Liver (tissue), 7 donors: ENCODE measurements at regions not wholly inside any gene's neighbourhood (a gene's known extent, or its start where the extent isn't known, plus 50 kb on each side); places are given as distances from the start of the nearest gene placed in this dataset.

Experiments used
- DNase-seq: peaks from one replicate; pipeline ENCODE4 v3.0.0-alpha.2; 2017; ENCODE audit warnings: low spot score
- H3K27ac ChIP-seq, 2 donors: one replicate each; pipeline ENCODE4 v1.7.0; 2013; ENCODE audit warnings: inconsistent platforms in 2 of 2, low read length in 2 of 2, control low read depth in 1 of 2, low read depth in 1 of 2, mild to moderate bottlenecking in 1 of 2
- H3K27me3 ChIP-seq, 4 donors: one replicate each; pipeline versions ENCODE4 v1.6.1 to v1.7.0; 2013; ENCODE audit warnings: low read length in 3 of 4, inconsistent platforms in 1 of 4, mild to moderate bottlenecking in 1 of 4, moderate library complexity in 1 of 4; ENCODE audit not compliant: control insufficient read depth in 4 of 4, insufficient read depth in 4 of 4
- H3K36me3 ChIP-seq, 4 donors: one replicate each; pipeline versions ENCODE4 v1.6.1 to v1.7.0; 2013; ENCODE audit warnings: low read length in 3 of 4, mild to moderate bottlenecking in 3 of 4, low read depth in 1 of 4, moderate library complexity in 1 of 4; ENCODE audit not compliant: control insufficient read depth in 4 of 4, insufficient read depth in 3 of 4
- H3K4me1 ChIP-seq, 4 donors: one replicate each; pipeline versions ENCODE4 v1.6.1 to v1.7.0; 2013; ENCODE audit warnings: low read length in 3 of 4, mild to moderate bottlenecking in 3 of 4, moderate library complexity in 1 of 4; ENCODE audit not compliant: control insufficient read depth in 4 of 4, insufficient read depth in 4 of 4
- H3K4me3 ChIP-seq, 3 donors: one replicate each; pipeline versions ENCODE4 v1.6.1 to v1.7.0; 2013; ENCODE audit warnings: low read length in 3 of 3, control low read depth in 1 of 3, low read depth in 1 of 3, mild to moderate bottlenecking in 1 of 3
- H3K9ac ChIP-seq, 2 donors: one replicate each; pipeline ENCODE4 v1.7.0; 2013; ENCODE audit warnings: low read length in 2 of 2, mild to moderate bottlenecking in 2 of 2, moderate library complexity in 2 of 2, control low read depth in 1 of 2, low read depth in 1 of 2
- H3K9me3 ChIP-seq, 4 donors: one replicate each; pipeline versions ENCODE4 v1.6.1 to v1.7.0; 2013; ENCODE audit warnings: low read length in 3 of 4; ENCODE audit not compliant: control insufficient read depth in 4 of 4
- EGR1 ChIP-seq, 2 donors: IDR thresholded peaks; 2 replicates each; pipeline ENCODE4 v1.6.1; 2016 to 2018; ENCODE audit warnings: antibody characterized with exemption in 2 of 2, low read depth in 2 of 2
- FOXA1 ChIP-seq: IDR thresholded peaks from 2 replicates; pipeline ENCODE4 v1.6.1; 2016; ENCODE audit warnings: antibody characterized with exemption
- FOXA2 ChIP-seq: IDR thresholded peaks from 2 replicates; pipeline ENCODE4 v1.6.1; 2016; ENCODE audit warnings: antibody characterized with exemption
- GABPA ChIP-seq, 2 donors: IDR thresholded peaks in 1 of 2; conservative IDR thresholded peaks in 1 of 2; 2 replicates each; pipeline ENCODE4 v1.6.1; 2016; ENCODE audit warnings: antibody characterized with exemption in 2 of 2, mild to moderate bottlenecking in 1 of 2, moderate library complexity in 1 of 2
- HNF4A ChIP-seq, 2 donors: conservative IDR thresholded peaks; 2 replicates each; pipeline ENCODE4 v1.6.1; 2016; ENCODE audit warnings: antibody characterized with exemption in 2 of 2, mild to moderate bottlenecking in 2 of 2
- HNF4G ChIP-seq: IDR thresholded peaks from 2 replicates; pipeline ENCODE4 v1.6.1; 2016; ENCODE audit warnings: antibody characterized with exemption
- JUND ChIP-seq, 2 donors: IDR thresholded peaks; 2 replicates each; pipeline ENCODE4 v1.6.1; 2016; ENCODE audit warnings: antibody characterized with exemption in 2 of 2
- NR2F2 ChIP-seq: IDR thresholded peaks from 2 replicates; pipeline ENCODE4 v1.6.1; 2016; ENCODE audit warnings: antibody characterized with exemption
- RAD21 ChIP-seq, 2 donors: IDR thresholded peaks; 2 replicates each; pipeline ENCODE4 v1.6.1; 2016; ENCODE audit warnings: antibody characterized with exemption in 2 of 2, mild to moderate bottlenecking in 2 of 2
- RXRA ChIP-seq, 2 donors: IDR thresholded peaks; 2 replicates each; pipeline ENCODE4 v1.6.1; 2017 to 2018; ENCODE audit warnings: antibody characterized with exemption in 2 of 2, mild to moderate bottlenecking in 1 of 2
- SP1 ChIP-seq: IDR thresholded peaks from 2 replicates; pipeline ENCODE4 v1.6.1; 2018; ENCODE audit warnings: antibody characterized with exemption, mild to moderate bottlenecking
- TAF1 ChIP-seq: conservative IDR thresholded peaks from 2 replicates; pipeline ENCODE4 v1.6.1; 2016; ENCODE audit warnings: antibody characterized with exemption, mild to moderate bottlenecking
- YY1 ChIP-seq: IDR thresholded peaks from 2 replicates; pipeline ENCODE4 v1.6.1; 2016; ENCODE audit warnings: antibody characterized with exemption, mild to moderate bottlenecking
- WGBS: extraction: QIAGEN DNeasy Blood & Tissue Kit; methylation state at CpG from one replicate; pipeline ENCODE4 v1.1.7; 2013; 5-methylcytosine and 5-hydroxymethylcytosine counted together
- TF ChIP-seq, protein P1 (sequence below): IDR thresholded peaks from 2 replicates; pipeline ENCODE4 v1.6.1; 2016; ENCODE audit warnings: antibody characterized with exemption
- TF ChIP-seq, protein P2 (sequence below): IDR thresholded peaks from 2 replicates; pipeline ENCODE4 v1.6.1; 2016; ENCODE audit warnings: antibody characterized with exemption, mild to moderate bottlenecking
- TF ChIP-seq, protein P3 (sequence below): IDR thresholded peaks from 2 replicates; pipeline ENCODE4 v1.6.1; 2016; ENCODE audit warnings: antibody characterized with exemption
- TF ChIP-seq, protein P4 (sequence below): IDR thresholded peaks from 2 replicates; pipeline ENCODE4 v1.6.1; 2016; ENCODE audit warnings: antibody characterized with exemption
- donor health status: healthy.
- donor health status: healthy.
- donor health status: healthy.
- donor health status: healthy.

DNA sequence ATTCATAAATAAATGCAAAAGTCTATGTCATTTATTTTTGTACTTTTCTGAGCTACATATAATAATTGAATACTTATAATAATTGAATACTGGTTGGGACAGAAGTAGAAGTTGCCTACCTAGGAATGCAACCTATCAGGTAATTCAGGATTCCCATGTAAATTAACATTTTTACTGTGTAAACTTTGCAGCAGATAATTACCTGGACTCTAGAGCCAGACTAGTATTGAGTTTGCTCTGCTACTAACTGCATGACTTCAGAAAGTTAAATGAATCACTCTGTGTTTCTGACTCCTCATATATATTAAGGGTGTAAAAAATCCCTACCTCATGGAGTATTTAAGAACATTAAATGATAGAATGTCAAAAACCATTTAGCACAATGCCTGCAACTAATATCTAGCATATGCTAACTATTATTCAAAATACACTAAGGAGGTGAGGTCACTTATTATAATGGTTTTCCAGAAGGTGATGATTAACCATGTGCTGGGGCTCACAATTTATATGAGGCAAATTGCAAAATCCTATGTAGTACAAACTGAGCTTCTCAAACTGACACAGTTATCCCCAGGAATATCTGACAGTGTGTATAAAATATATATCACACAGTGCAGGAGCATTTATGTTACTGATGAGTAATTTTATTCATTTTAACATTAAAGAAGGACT lies 138.1 kb upstream of the ANO3 start:
- peaks cover 0 to under 1% (median 0%) of the 10 kb centered on the region in 4 donors for H3K4me1 ChIP-seq
- H3K9ac ChIP-seq: no peak overlapping the region
- no peak overlapping the region for H3K27ac ChIP-seq
- H3K9me3 ChIP-seq: no peaks in the 10 kb centered on the region
- no peak for DNase-seq
- no peak overlapping the region for H3K4me3 ChIP-seq
- no peaks in the 10 kb centered on the region for H3K27me3 ChIP-seq
- H3K36me3 ChIP-seq: no peaks in the 10 kb centered on the region
- TF ChIP-seq SP1: peak; percentile 10
- TF ChIP-seq, protein P1, sequence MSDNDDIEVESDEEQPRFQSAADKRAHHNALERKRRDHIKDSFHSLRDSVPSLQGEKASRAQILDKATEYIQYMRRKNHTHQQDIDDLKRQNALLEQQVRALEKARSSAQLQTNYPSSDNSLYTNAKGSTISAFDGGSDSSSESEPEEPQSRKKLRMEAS: no peak

DNA sequence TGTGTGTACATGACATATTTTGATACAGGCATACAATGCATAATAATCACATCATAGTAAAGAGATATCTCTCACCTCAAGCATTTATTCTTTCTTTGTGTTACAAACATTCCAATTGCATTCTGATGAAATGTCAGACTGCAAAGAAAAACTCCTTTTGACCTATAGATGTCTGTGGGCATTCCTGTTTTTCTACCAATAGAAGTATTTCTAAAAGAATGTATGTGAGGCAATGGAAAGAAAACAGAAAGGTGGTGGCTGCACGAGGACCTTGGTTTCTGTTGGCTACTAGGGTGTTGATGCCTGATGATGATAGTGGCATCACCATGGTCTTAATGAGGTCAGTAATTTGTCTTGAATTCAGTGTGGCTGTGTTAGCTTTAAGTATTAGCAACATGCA lies 137.0 kb upstream of the ANO3 start:
- Histone ChIP-seq H3K4me1 (no peaks in the 10 kb centered on the region), H3K9ac (no peak overlapping the region), H3K9me3 (no peaks in the 10 kb centered on the region), H3K36me3 (no peaks in the 10 kb centered on the region), H3K4me3 (no peak overlapping the region), H3K27ac (no peak overlapping the region), H3K27me3 (no peaks in the 10 kb centered on the region)
- 77% methylated on average over 1 of the region's 1 CpG for WGBS
- no peak for DNase-seq
- TF ChIP-seq GABPA (IDR thresholded peaks at IDR 0.05 in 1 of 2, conservative IDR thresholded peaks at IDR 0.05 in 1 of 2): no peak
- no peak for TF ChIP-seq NR2F2
- TF ChIP-seq FOXA2: no peak
- TF ChIP-seq, protein P2, sequence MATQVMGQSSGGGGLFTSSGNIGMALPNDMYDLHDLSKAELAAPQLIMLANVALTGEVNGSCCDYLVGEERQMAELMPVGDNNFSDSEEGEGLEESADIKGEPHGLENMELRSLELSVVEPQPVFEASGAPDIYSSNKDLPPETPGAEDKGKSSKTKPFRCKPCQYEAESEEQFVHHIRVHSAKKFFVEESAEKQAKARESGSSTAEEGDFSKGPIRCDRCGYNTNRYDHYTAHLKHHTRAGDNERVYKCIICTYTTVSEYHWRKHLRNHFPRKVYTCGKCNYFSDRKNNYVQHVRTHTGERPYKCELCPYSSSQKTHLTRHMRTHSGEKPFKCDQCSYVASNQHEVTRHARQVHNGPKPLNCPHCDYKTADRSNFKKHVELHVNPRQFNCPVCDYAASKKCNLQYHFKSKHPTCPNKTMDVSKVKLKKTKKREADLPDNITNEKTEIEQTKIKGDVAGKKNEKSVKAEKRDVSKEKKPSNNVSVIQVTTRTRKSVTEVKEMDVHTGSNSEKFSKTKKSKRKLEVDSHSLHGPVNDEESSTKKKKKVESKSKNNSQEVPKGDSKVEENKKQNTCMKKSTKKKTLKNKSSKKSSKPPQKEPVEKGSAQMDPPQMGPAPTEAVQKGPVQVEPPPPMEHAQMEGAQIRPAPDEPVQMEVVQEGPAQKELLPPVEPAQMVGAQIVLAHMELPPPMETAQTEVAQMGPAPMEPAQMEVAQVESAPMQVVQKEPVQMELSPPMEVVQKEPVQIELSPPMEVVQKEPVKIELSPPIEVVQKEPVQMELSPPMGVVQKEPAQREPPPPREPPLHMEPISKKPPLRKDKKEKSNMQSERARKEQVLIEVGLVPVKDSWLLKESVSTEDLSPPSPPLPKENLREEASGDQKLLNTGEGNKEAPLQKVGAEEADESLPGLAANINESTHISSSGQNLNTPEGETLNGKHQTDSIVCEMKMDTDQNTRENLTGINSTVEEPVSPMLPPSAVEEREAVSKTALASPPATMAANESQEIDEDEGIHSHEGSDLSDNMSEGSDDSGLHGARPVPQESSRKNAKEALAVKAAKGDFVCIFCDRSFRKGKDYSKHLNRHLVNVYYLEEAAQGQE: no peak
- no peak for TF ChIP-seq YY1
- no peak for TF ChIP-seq TAF1

DNA sequence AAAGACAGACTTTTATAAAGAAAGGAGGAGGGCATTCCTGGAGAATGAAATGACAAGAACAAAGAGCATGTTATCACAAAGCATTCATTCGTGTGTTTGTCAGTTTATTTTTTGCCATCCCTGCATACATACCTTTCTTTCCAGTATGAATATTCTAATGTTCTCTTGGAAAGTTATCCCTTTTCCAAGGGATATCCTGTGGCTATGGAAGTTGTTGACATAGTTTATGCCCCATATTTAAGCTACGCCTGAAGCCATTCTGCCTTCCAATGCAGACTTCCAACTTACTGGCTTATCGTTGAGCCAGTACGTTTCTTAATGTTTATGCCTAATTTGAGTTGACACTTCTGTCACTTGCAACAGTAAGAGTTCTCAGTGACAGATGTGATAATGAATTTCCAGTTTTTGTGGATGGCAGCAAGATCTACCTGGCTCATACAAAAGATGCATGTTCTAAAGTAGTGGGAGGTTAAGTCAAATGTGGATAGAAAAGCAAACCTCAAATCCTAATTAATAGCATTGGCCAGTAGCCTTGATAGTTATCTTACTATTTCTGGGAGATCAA lies 133.3 kb upstream of the ANO3 start:
- Histone ChIP-seq H3K4me1 (no peaks in the 10 kb centered on the region), H3K9me3 (no peaks in the 10 kb centered on the region), H3K27ac (no peak overlapping the region), H3K9ac (no peak overlapping the region), H3K36me3 (no peaks in the 10 kb centered on the region), H3K4me3 (no peak overlapping the region), H3K27me3 (no peaks in the 10 kb centered on the region)
- DNase-seq: no peak
- WGBS: 91% methylated on average over 4 of the region's 4 CpGs
- no peak for TF ChIP-seq TAF1
- no peak for TF ChIP-seq SP1
- no peak for TF ChIP-seq HNF4A (conservative IDR thresholded peaks at IDR 0.05)
- TF ChIP-seq NR2F2: no peak
- TF ChIP-seq, protein P3, sequence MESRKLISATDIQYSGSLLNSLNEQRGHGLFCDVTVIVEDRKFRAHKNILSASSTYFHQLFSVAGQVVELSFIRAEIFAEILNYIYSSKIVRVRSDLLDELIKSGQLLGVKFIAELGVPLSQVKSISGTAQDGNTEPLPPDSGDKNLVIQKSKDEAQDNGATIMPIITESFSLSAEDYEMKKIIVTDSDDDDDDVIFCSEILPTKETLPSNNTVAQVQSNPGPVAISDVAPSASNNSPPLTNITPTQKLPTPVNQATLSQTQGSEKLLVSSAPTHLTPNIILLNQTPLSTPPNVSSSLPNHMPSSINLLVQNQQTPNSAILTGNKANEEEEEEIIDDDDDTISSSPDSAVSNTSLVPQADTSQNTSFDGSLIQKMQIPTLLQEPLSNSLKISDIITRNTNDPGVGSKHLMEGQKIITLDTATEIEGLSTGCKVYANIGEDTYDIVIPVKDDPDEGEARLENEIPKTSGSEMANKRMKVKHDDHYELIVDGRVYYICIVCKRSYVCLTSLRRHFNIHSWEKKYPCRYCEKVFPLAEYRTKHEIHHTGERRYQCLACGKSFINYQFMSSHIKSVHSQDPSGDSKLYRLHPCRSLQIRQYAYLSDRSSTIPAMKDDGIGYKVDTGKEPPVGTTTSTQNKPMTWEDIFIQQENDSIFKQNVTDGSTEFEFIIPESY: no peak
- TF ChIP-seq GABPA (IDR thresholded peaks at IDR 0.05 in 1 of 2, conservative IDR thresholded peaks at IDR 0.05 in 1 of 2): no peak
- TF ChIP-seq HNF4G: no peak
- TF ChIP-seq, protein P2: no peak
- no peak for TF ChIP-seq YY1
- TF ChIP-seq FOXA1: no peak
- TF ChIP-seq RAD21 (IDR thresholded peaks at IDR 0.05): no peak
- TF ChIP-seq, protein P1: no peak
- TF ChIP-seq RXRA (IDR thresholded peaks at IDR 0.05): no peak
- no peak for TF ChIP-seq FOXA2
- no peak for TF ChIP-seq EGR1 (IDR thresholded peaks at IDR 0.05; ENCODE audit: low read depth in 2 of 2)
- TF ChIP-seq, protein P4, sequence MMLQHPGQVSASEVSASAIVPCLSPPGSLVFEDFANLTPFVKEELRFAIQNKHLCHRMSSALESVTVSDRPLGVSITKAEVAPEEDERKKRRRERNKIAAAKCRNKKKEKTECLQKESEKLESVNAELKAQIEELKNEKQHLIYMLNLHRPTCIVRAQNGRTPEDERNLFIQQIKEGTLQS: no peak
- no peak for TF ChIP-seq JUND (IDR thresholded peaks at IDR 0.05)
